Stromal cell of bone marrow (primary cell): ENCODE measurements at regions not wholly inside any gene's neighbourhood (a gene's known extent, or its start where the extent isn't known, plus 50 kb on each side); places are given as distances from the start of the nearest gene placed in this dataset.

Experiments
- DNase-seq: peaks from one replicate; pipeline ENCODE4 v3.0.0-alpha.2; 2012; ENCODE audit warnings: low read depth

DNA sequence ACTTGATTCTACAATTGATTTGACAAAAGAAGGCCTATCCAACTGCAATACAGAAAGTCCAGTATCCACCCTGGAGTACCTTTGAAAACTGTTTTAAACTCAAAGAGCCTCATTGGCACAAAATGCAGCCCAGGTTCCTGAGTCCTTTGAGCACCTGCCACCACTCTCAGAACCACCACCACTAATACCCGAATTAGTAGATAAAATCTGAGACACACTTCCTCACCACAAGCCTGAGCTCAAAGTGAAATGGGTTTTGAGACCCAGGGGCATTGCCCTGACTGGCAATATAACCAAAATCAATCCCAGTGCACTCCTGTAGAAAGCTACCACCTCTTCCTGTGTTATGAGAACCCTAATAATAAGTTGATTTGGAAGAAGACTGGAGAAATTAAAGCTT is 215.7 kb downstream of the CSNK2A3 start:
- no peak for DNase-seq

DNA sequence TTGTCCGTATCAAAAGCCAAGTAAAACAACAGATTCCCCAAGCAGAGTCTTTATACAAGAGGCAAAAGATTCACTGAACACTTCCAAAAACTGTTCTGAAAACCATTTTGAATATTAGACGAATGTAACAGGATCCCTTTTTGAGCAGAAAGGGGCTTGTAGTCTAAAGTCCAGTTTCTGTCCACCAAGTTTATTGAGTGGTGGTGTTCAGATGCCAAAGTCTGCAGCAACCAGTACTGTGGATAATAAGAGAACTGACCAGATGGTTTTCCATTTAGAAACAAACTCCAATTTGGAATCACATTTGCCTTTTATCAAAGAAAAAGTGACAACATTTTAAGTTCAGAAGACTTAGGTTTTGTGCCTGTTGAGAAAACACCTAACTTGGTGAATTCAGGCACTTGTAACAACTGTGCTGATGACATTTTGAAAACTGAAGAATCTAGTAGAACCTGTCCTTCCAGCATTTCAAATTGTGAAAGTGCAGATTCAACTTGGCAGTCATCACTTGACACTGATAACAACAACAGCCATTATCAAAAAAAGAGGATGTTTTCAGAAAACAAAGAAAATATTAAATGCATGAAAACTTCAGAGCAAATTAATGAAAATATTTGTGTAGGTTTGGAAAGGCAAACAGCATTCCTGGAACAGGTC is 217.1 kb downstream of the CSNK2A3 start:
- DNase-seq = no peak

DNA sequence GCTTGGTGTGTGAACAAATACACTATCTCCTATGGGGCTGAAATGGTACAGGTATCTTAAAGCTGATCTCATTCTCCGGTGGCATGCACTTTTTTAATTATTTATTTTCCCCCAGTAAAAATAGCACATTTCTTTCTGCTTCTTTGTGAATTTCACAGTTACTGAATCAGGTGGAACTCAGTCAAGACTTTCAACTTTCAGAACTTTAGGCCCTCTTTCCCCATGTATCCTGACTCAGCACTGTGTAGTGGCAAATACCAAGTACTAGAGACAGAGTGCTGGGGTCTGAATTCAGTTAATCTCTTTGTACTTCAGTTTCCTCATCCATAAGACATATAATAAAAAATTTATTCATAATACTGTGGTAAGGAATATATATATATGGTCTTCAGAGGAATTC is 223.9 kb downstream of the CSNK2A3 start:
- DNase-seq = no peak

DNA sequence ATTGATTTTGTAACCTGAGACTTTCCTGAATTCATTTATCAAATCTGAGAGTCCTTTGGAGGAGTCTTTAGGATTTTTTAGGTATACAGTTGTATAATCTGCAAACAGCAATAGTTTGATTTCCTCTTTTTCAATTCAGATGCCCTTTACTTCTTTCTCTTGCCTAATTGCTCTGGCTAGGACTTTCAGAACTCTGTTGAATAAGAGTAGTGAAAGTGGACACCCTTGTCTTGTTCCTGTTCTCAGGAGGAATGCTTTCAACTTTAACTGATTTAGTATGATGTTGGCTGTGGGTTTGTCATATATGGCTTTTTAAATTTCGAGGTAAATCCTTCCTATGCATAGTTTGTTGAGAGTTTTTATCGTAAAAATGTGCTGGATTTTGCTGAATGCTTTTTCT is 227.4 kb downstream of the CSNK2A3 start:
- DNase-seq = no peak

DNA sequence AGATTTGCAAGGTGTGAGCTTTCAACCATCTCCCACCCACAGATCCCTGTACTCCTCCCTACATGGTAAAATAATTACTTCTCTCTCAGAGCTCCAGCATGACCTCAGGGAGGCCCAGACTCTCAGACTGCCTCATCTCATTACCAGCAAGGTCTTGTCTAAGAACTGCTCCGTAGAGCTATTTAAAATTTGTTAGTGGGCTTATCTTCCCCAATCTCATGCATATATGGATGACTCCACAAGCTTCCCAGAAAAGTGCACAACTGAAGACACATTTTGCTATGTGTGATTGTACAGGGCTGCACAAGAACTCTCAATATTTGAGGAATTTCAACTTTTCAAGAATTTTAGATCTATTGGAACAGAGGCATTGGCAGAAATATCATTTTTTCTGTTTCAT is 230.3 kb downstream of the CSNK2A3 start:
- no peak for DNase-seq

DNA sequence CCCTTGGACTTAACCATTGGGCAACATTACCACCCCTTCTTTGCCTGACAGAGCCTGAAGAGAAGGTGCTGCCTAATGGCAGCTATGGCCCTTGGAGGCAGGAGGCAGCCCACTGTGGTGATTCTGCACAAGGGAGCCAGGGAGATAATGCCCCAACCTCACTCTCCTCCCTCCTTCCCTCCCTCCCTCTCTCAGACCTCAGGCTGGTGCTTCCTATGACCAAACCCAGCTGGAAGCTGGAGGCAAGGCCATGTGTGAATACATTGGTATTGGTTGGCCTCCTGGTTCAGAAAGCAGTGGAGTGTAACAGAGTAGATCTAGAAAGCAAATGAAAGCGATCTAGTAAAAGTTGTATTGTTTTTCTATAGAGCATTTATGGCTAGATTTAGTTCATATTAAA is 233.1 kb downstream of the CSNK2A3 start:
- DNase-seq = no peak

DNA sequence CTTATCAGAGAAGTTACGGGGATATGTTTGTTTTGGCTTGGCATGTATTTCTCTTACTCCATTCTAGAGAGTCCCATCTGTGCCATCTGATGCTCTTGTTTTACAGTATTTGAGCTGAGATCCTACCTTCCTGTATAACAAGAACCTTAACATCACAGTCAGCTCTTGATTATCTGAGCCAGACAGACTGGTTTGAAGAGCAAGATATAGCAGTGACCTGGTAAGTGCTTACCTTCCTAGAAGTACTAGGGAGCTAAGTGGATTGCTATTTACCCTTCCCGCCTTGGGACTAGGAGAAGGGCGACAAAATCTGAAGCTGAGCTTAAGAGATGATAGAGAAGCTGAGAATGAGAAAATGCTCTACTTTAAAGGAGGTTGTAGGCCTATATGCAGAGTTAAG is 235.3 kb downstream of the CSNK2A3 start:
- DNase-seq = no peak

DNA sequence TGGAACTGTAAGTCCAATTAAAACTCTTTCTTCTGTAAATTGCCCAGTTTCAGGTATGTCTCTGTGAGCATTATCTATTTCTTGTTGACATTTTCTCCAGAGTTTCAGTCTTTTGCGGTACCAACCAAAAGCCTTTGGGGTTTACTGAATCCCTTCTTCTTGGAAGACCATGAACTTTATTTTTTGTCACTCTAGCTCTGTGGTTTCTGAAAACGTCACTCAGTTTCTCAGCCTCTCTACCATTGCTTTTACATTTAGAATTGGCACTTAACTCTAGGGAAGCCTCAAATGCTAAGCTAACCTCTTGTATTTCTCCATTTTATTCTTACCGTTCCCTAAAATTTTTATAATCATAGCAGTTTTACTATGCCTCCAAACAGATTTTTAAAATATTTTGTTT is 237.6 kb downstream of the CSNK2A3 start:
- DNase-seq = no peak

DNA sequence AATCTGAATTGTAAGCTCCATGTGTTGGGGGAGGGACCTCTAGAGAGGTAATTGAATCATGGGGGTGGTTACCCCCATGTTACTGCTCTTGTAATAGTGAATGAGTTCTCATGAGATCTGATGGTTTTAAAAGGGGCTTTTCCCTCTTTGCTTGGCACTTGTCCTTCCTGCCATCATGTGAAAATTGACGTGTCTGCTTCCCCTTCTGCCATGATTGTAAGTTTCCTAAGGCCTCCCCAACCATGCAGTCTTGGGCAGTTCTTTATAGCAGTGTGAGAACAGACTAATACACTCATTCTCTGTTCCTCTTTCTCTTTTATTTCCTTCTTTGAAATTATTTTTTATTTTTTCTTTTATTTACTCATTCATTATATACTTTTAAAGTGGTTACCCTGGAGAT is 239.4 kb downstream of the CSNK2A3 start:
- DNase-seq = no peak

DNA sequence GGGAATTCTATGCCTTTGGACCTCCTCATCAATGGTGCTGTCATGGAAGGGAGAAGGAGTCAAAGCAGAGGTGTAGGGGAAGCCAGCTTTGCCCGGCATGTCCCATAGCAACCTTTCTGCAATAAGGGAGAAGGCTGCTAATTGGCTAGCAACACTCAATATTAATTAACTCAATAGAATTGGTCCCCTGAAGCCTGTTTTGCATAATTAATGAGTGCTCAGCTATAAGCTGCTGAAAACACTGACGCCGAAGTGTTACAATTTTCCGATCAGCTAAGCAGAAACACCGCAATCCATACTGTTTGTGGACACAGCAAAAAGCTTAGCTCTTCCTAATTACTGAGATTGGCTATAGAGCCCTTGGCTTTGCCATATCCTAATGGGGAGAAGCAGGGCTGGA is 245.0 kb downstream of the CSNK2A3 start:
- no peak for DNase-seq

DNA sequence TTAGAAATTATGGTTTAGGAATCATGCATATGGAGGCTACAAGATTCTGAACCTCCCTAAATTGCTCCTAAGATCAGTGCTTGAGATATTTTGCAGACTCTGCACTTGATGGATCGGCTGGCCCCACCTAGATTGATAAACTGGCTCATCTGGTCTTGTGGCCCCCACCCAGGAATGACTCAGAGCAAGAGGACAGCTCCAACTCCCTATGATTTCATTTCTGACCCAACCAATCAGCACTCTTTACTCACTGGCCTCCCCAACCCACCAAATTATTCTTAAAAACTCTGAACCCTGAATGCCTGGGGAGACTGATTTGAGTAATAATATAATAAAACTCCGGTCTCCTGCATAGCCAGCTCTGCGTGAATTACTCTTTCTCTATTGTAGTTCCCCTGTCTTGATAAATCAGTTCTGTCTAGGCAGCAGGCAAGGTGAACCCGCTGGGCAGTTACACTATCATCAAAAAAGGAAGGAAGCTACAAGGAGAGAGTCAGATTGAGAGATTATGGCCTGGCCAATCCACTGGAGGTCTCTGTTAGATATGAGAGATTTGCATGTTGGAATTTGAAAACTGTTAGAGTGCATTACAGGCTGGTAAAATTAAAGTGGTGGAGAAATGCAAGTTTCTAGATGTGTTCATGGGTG is 245.8 kb downstream of the CSNK2A3 start:
- DNase-seq = no peak

DNA sequence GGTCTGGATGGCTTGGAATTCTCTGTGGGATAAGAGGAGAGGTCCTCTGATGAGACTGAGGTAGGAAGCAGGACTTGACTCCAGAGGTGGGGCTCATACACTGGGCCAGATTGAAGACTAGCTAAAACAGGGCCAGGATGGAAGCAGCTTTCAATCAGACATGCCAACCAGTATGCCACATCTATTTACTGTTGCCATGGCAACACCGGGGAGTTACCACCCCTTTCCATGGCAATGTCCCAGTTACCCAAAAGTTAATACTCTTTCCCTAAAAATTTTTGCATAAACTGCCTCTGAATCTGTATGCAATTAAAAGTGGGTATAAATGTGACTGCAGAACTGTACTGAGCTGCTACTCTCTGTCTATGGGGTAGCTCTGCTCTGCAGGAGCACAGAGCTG is 247.5 kb upstream of the ZBED5 start:
- DNase-seq = no peak

DNA sequence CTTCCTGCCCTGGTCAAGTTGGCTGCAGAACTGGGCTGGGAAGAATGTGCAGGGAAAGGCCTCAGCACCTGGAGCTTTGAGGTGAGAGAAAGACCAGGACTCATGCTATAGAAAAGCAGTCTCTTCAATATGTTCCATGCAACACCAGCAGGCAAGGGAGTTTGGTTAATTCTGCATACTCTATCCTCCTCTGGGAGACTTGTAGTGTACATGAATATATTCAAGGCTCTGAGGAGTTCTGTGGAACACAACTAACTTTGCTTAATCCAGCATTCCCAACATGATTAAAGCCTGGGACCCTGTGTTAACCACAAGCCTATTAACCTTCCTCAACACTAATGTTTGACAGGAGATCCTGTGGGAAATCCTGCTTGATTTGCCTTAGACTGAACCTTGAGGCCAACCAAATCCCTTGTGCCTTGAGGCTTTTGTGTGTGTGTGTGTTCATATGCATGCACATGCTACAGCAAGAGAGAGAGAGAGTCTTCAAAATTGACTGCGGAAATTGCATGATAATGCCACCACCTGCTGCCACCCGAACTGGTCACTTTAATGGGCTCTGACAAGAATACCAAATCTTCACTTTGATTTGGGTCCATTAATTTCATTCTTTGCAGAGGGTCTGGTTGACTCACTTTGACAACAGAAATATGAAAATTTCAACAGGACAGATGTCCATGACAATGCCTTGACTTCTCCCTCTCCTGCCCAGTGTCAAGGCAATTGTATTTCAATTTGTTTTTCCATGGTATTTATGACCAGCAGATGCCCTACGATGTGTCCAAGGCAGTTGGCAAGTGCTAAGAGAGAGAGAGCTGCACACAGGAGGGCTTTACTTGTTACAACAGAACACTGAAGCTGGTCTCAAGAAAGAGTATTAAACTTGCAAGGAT is 238.2 kb upstream of the ZBED5 start:
- no peak for DNase-seq

DNA sequence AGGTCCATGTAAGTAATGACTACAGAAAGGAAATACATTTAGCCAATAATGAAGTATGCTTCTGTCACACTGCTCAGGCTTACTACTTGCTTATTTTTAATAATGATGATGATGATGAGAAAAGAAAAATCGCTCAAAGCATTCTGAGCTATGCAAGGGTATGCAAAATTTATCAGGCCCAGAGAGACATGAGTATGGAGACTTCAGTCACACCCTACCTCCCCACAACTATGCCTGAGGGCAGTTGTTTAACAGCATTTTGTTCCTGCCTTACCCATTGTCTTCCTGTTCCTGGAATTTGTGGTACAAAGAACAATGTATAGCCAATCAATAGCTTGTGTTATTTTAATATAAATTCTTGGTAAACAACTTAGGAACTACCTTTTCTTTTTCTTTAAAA is 232.6 kb upstream of the ZBED5 start:
- no peak for DNase-seq

DNA sequence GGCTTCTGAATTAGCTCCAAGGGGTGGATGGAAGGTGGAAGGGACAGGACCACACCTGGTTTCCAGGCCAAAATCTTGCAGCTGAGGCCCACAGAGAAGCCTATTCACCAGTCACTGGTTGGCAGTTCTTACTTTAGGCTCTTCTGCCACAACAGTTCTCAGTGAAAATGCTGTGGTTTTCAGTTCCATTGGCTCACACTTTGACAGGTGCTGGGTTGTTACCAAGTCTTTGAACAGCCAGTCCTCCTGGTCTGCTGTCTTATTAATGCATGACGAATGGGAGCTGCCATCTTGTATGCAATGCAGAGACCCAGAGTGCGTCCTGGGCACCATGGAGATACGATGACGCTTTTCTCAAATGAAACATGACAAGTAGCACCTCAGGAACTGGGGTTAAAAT is 232.0 kb upstream of the ZBED5 start:
- no peak for DNase-seq

DNA sequence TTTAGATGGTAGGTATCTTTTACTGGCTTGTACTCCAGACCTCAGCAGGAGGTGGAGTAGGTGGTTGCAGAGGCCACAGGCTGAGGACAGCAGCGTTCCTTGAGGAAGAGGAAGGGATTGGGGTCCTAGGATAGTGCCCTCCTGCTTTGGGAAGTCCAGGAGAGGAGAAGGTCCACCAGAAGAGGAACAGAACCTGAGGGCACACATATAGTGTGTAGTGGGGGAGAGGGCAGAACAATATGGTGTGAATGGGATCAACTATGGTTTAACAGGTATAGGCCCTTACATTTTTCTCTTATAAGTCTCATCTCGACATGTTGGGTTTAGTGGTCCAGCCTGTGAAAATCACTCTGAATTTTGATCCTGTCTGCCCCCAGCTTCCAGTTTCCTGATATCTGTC is 229.1 kb upstream of the ZBED5 start:
- DNase-seq = no peak

DNA sequence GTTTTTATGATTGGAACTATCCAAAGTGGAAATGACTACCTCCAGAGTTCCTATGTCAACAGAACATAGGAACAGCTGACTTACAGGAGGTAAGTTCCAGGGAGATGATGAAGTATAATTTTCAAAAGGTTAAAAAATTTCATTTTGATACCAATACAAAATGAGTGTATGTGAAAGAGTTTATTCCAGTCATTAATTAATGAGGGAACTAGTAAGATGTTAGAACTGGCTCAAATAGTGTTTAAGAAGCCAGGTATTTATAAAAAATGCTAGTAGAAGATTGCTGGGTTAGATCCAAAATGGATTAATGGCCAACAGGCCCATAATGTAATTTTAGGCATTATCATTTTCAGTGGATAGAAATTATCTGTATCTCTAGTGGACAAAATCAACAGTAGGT is 227.7 kb upstream of the ZBED5 start:
- no peak for DNase-seq

DNA sequence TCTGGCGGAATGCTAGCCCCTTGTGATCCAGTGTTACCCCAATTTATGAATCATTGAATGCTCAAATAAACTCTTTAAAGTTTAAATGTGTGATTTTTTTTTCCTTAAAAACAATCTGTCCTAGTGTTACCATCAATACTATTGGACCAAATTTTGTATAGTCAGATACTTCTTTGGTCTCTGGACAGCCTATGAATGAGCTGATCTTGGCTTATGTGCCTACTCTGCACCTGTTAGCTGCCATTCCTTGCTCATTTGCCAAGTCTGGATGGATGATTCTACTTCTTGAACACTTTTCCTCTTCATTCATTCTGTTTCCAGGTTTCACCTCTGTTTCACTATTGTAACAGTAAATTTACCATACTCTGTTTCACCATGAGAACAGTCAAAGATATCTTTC is 226.5 kb upstream of the ZBED5 start:
- DNase-seq = no peak

DNA sequence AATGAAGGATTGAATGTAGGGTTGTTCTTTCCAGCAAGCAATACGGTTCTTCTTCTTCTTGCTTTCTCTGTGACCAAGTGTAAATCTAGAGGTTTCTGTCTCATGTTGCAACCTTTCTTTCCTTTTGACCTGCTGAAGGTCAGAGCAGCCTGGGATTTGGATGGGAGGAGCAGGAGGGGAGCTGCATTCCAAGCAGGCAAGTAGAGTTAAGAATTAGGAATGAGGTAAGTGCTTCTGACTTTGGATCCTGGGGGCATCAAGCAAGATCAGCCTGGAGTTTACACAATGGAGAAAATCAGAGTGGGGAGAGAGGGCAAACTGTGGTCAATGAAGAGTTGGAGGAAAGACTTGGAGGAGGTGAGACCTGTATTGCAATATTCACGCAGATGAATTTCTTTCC is 225.6 kb upstream of the ZBED5 start:
- no peak for DNase-seq

DNA sequence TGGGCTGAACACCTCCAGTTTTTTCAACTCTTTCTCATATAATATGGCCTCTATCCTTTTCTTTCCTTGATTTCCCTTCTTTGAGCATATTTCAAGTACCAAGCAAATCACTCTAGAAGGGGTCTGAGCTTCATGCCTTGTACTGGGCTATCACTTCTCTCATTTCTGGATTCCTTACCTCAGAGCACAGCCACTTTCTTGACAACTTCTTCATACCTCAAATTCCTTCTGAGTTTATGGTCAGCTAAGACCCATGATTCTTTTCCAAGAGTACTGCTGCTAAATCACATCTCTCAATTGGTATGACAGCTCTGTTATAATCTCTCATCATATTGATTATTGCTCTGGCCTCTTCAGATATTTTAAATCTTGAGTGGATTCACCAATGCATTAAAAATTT is 224.8 kb upstream of the ZBED5 start:
- DNase-seq = no peak

DNA sequence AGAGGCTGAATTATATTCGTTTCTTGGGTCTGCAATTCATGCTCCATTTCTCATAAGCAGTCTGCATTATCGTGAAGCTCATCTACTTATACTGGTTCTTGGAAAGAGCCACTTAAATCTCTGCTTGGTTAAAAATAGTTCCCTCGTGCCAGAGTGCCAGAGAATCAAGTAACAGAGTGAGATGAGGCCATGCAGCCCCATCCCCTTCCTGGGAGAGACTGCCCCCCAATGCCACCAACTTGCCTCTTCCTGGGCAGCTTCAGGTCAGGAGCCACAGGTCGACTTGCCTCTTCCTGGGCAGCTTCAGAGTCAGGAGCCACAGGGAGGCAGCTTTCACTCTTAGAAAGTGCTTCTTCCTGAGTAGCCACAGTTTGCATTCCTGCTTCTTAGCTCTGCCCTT is 223.9 kb upstream of the ZBED5 start:
- DNase-seq = no peak

DNA sequence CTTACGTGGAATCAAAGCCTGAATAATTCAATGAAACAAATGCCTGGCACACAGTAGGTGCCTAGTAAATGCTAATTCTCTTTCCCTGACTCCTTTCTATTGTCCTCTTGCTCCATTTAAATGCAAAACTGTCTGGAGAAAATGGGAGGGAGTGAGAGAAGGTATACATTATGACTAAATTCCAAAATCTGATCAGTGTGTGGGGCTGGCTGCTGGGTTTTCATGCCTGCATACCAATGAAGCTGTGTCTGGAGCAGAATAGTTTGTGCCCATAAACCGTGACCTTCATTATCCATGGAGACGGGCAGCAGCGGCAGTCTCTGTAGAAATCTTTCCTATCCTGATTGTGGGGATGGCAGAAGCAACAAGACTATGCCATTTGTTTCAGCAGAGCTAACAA is 223.4 kb upstream of the ZBED5 start:
- no peak for DNase-seq

DNA sequence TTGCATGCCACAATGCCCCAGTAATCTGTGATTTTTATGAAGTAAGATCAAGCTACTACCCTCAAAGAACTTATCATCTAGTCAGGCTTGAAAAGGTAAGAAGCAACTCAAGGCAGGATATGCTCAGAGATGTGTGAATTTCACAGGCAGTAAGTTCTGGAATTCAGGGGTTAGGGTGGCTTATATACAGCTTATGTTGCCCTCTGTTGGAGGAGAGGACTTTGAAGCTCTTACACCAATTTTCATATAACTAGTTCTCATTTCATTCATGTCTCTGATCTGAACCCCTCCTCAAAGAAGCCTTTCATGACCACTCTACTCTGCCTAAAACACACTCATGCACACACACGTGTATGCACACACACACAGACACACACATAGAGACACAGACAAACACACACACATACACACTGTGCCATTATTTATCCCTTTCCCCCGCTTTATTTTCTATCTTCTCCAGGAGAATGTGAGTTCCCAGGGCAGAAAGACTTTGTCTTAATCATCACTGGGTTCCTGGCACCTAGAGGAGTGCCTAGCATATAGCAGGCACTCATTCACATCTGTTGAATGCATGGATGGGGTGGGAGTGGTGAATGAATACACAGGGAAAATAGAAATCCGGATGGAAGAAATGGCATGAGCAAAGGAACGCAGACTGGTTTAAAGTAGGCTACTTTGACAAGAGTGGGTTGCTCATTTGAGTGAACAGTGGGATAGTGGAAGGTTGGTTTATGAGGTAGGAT is 220.7 kb upstream of the ZBED5 start:
- DNase-seq = no peak
